ENCODE measurements at regions not wholly inside any gene's neighbourhood (a gene's known extent, or its start where the extent isn't known, plus 50 kb on each side); places are given as distances from the start of the nearest gene placed in this dataset.
"Not testable (repeated sequence)": the region's sequence is repeated elsewhere in the genome, so short reads cannot be mapped to it uniquely, and the experiment has no call there.

DNA sequence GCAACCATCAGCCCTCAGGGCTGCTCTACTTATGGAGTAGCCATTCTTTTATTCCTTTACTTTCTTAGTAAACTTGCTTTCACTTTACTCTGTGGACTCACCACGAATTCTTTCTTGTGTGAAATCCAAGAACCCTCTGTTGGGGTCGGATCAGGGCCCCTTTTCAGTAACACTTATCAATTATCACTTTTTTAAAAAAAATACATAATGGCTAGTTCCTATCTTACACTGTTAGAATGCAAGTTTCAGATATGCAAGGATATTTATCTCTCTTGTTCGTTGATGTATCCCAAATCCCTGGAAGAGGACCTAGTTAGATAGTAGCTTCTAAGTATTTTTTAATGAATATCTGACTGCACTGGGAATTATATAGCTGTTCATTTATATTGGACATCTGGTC lies 56.0 kb upstream of the BDP1 start:
- TF ChIP-seq CTCF (IDR thresholded peaks at IDR 0.05); ZFX (IDR thresholded peaks at IDR 0.05; ENCODE audit: borderline replicate concordance): not testable (repeated sequence)

Data from 22Rv1 (cell line).